IMR-90 (cell line): ENCODE measurements at regions not wholly inside any gene's neighbourhood (a gene's known extent, or its start where the extent isn't known, plus 50 kb on each side); places are given as distances from the start of the nearest gene placed in this dataset.

Experiments
- MXI1 ChIP-seq: IDR thresholded peaks from 2 replicates; pipeline ENCODE4 v1.6.1; 2012; ENCODE audit warnings: low read depth, mild to moderate bottlenecking, low read length, moderate library complexity, borderline replicate concordance
- TF ChIP-seq, protein P1 (sequence below): conservative IDR thresholded peaks from 2 replicates; pipeline ENCODE4 v1.5.1; 2012; ENCODE audit warnings: mild to moderate bottlenecking, low read depth, low read length, improper control_type of control experiment

- TF ChIP-seq, protein P1, sequence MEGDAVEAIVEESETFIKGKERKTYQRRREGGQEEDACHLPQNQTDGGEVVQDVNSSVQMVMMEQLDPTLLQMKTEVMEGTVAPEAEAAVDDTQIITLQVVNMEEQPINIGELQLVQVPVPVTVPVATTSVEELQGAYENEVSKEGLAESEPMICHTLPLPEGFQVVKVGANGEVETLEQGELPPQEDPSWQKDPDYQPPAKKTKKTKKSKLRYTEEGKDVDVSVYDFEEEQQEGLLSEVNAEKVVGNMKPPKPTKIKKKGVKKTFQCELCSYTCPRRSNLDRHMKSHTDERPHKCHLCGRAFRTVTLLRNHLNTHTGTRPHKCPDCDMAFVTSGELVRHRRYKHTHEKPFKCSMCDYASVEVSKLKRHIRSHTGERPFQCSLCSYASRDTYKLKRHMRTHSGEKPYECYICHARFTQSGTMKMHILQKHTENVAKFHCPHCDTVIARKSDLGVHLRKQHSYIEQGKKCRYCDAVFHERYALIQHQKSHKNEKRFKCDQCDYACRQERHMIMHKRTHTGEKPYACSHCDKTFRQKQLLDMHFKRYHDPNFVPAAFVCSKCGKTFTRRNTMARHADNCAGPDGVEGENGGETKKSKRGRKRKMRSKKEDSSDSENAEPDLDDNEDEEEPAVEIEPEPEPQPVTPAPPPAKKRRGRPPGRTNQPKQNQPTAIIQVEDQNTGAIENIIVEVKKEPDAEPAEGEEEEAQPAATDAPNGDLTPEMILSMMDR: no peak
- no peak for TF ChIP-seq MXI1
Measured at GRCh38 chr2:163375070-163375469, 360.7 kb downstream of the FIGN start.
